Peyer's patch (tissue), 4 donors: ENCODE measurements at regions not wholly inside any gene's neighbourhood (a gene's known extent, or its start where the extent isn't known, plus 50 kb on each side); places are given as distances from the start of the nearest gene placed in this dataset.

ENCODE experiments used
- DNase-seq, 3 donors: peaks; one replicate each; pipeline ENCODE4 v3.0.0-alpha.2; 2017 to 2019
- H3K27ac ChIP-seq, 4 donors: fragments of 200-600 bp; sonication (generic); one replicate each; pipeline ENCODE4 v1.5.1; 2016 to 2019
- H3K27me3 ChIP-seq, 2 donors: fragments of 200-600 bp; sonication (generic); one replicate each; pipeline ENCODE4 v1.5.1; 2019
- H3K36me3 ChIP-seq, 3 donors: fragments of 200-600 bp; sonication (generic); one replicate each; pipeline ENCODE4 v1.5.1; 2016 to 2019
- H3K4me1 ChIP-seq, 4 donors: fragments of 200-600 bp; sonication (generic); one replicate each; pipeline ENCODE4 v1.5.1; 2016 to 2019
- H3K4me3 ChIP-seq, 4 donors: fragments of 200-600 bp; sonication (generic); 1 replicate in 3 of 4; 2 replicates in 1 of 4; pipeline ENCODE4 v1.5.1; 2016 to 2019; ENCODE audit warnings: mild to moderate bottlenecking in 1 of 4
- H3K9me3 ChIP-seq, 4 donors: fragments of 200-600 bp; sonication (generic); one replicate each; pipeline ENCODE4 v1.5.1; 2016 to 2019; ENCODE audit warnings: mild to moderate bottlenecking in 1 of 4
- POLR2A ChIP-seq, 2 donors: fragments of 450-650 bp; IDR thresholded peaks; one replicate each; pipeline ENCODE4 v1.5.1; 2017; ENCODE audit warnings: antibody characterized with exemption in 2 of 2, mild to moderate bottlenecking in 2 of 2, moderate library complexity in 2 of 2
- TF ChIP-seq, protein P1 (sequence below), 6 experiments: fragments of 450-650 bp in 4 of 6; fragments of 200-600 bp in 2 of 6; sonication (generic) in 1 of 6; IDR thresholded peaks; one replicate each; pipeline ENCODE4 v1.5.1; 2017 to 2019; ENCODE audit warnings: antibody characterized with exemption in 6 of 6, mild to moderate bottlenecking in 3 of 6, moderate library complexity in 1 of 6

DNA sequence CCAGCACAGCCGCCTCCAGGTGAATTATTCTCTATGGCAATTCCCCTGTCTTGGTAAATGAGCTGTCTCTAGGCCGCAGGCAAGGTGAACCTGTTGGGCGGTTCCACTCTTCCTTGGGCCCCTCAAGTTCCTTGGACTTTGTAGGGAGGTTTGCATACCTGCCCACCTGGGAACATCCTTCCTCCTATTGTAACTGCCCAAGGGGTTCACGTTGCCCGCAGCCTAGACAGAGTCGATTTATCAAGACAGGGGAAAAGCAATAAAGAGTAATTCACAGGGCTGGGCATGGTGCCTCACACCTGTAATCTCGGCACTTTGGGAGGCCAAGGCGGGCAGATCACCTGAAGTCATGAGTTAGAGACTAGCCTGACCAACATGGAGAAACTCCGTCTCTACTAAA, 122.5 kb downstream of the KCNJ18 start:
- no peaks in the 10 kb centered on the region for H3K4me1 ChIP-seq
- H3K36me3 ChIP-seq: no peaks in the 10 kb centered on the region
- TF ChIP-seq, protein P1, sequence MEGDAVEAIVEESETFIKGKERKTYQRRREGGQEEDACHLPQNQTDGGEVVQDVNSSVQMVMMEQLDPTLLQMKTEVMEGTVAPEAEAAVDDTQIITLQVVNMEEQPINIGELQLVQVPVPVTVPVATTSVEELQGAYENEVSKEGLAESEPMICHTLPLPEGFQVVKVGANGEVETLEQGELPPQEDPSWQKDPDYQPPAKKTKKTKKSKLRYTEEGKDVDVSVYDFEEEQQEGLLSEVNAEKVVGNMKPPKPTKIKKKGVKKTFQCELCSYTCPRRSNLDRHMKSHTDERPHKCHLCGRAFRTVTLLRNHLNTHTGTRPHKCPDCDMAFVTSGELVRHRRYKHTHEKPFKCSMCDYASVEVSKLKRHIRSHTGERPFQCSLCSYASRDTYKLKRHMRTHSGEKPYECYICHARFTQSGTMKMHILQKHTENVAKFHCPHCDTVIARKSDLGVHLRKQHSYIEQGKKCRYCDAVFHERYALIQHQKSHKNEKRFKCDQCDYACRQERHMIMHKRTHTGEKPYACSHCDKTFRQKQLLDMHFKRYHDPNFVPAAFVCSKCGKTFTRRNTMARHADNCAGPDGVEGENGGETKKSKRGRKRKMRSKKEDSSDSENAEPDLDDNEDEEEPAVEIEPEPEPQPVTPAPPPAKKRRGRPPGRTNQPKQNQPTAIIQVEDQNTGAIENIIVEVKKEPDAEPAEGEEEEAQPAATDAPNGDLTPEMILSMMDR (IDR thresholded peaks at IDR 0.05): no peak
- TF ChIP-seq POLR2A (IDR thresholded peaks at IDR 0.05): no peak
- H3K9me3 ChIP-seq: no peaks in the 10 kb centered on the region
- H3K4me3 ChIP-seq: no peak overlapping the region
- no peak overlapping the region for H3K27ac ChIP-seq
- peak in 2 of 3 donors; percentile 15 to 41 for DNase-seq
- H3K27me3 ChIP-seq: no peaks in the 10 kb centered on the region

DNA sequence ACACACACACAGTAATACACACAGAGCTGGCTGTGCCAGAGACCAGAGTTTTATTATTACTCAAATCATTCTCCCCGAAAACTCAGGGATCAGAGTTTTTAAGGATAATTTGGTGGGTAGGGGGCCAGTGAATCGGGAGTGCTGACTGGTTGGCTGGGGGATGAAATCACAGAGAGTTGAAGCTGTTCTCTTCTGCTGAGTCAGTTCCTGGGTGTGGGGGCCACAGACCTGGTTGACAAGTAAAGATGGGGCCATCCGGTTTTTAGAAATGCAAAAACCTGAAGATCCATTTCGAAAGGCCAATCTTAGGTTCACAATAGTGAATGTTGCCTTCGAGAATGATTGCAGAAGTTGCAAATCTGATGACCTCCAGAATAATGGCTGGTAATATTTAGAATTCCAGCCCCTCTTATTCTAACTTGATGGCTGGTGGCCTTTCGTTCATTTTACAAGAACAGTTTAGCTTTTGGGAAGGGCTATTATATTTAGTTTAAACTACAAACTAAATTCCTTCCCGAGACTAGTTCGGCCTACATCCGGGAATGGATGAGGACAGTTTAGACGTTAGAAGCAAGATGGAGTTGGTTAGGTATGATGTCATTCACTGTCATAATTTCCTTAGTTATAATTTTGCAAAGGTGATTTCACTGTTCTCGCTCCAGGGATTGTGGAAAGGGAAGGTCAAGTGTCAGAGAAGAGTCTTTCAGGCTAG, 123.2 kb downstream of the KCNJ18 start:
- no peak for TF ChIP-seq POLR2A (IDR thresholded peaks at IDR 0.05)
- TF ChIP-seq, protein P1 (IDR thresholded peaks at IDR 0.05): no peak
- no peak overlapping the region for H3K27ac ChIP-seq
- DNase-seq: no peak

DNA sequence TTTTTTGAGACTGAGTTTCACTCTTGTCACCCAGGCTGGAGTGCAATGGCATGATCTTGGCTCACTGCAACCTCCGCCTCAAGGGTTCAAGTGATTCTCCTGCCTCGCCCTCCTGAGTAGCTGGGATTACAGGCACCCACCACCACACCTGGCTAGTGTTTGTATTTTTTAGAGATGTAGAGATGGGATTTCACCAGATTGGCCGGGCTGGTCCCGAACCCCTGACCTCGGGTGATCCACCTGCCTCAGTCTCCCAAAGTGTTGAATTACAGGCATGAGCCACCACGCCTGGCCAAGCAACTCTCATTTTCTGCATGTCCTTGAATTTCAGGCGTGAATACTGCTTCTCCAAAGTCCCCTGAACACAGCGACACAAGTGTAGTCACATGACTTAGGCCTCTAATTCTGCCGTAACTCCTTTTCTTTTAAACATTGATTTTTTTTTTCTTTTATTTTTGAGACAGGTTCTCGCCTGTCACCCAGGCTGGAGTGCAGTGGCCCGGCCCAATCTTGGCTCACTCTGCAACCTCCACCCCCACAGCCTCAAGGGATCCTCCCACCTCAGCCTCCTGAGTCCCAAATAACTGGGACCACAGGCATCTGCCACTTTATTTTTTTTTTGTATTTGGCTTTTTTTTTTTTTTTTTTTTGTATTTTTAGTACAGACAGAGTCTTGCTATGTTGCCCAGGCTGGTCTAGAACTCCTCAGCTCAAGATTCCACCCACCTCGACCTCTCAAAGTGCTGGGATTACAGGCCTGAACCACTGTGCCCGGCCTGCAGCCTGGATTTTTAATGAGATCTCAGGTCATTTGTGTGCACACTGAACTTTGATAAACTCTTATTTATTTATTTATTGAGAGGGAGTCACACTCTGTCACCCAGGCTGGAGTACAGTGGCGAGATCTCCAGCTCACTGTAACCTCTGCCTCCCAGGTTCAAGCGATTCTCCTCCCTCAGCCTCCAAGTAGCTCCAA, 124.6 kb downstream of the KCNJ18 start:
- DNase-seq: peak in 1 of 3 donors; percentile 41
- no peaks in the 10 kb centered on the region for H3K36me3 ChIP-seq
- no peak overlapping the region for H3K27ac ChIP-seq
- no peaks in the 10 kb centered on the region for H3K4me1 ChIP-seq
- H3K9me3 ChIP-seq: no peaks in the 10 kb centered on the region
- H3K4me3 ChIP-seq: no peak overlapping the region
- no peaks in the 10 kb centered on the region for H3K27me3 ChIP-seq
- TF ChIP-seq, protein P1 (IDR thresholded peaks at IDR 0.05): no peak
- no peak for TF ChIP-seq POLR2A (IDR thresholded peaks at IDR 0.05)

More for the DNA sequence above, 123.2 kb downstream of the KCNJ18 start:
- H3K4me1 ChIP-seq: no peaks in the 10 kb centered on the region
- no peaks in the 10 kb centered on the region for H3K36me3 ChIP-seq
- no peaks in the 10 kb centered on the region for H3K27me3 ChIP-seq
- H3K4me3 ChIP-seq: no peak overlapping the region
- H3K9me3 ChIP-seq: no peaks in the 10 kb centered on the region

DNA sequence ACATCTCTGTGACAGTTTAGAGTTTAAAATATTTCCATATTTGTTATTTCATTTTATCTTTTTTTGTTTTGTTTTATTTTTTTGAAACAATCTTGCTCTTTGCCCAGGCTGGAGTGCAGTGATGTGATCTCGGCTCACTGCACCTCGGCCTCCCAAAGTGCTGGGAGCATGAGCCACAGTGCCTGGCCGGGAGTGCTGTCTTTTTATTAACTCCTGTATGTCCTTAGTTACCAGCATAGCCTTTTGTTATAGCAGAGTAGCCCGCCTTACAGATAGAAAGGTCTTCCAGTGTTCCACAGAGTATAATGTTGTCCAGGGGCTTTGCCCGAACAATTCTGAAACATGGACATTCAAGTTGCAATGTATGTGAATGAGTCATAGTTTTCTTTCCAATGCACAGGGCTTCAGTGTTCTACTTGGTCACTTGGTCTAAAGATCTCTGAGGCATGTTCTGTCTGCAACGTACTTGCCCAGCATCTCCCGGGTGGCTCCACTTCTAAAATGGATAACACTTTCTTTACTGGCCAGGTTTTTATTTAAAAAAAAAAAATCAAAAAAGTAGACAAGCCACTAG, 125.6 kb downstream of the KCNJ18 start:
- no peak for DNase-seq
- Histone ChIP-seq H3K27me3 (no peaks in the 10 kb centered on the region), H3K27ac (no peak overlapping the region), H3K36me3 (no peaks in the 10 kb centered on the region), H3K9me3 (no peaks in the 10 kb centered on the region), H3K4me3 (no peak overlapping the region), H3K4me1 (no peaks in the 10 kb centered on the region)
- no peak for TF ChIP-seq POLR2A (IDR thresholded peaks at IDR 0.05)
- TF ChIP-seq, protein P1 (IDR thresholded peaks at IDR 0.05): no peak

DNA sequence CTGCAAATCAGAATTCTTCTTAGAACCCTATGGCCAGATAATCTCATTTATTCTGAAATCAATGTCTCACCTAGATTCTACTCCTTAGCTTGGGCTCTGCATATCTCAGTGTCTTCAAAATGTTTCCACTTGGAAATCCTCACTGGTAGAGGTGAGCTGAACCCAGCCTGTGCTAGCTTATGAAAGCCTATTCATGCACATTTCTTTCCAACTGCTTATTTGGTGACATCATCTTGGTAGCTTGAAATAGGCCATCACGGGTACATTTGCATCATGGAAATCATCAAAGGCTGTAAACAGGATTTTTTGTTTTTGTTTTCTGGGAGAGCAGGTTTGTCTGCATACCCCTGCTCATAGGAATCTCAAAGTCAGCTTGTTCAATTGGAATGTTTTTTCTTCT, 130.8 kb downstream of the KCNJ18 start:
- no peak for DNase-seq
- Histone ChIP-seq H3K36me3 (no peaks in the 10 kb centered on the region), H3K27ac (no peak overlapping the region), H3K9me3 (no peaks in the 10 kb centered on the region), H3K4me1 (no peaks in the 10 kb centered on the region), H3K4me3 (no peak overlapping the region), H3K27me3 (peaks cover 0 to 5% of the 10 kb centered on the region in 2 donors)
- TF ChIP-seq POLR2A (IDR thresholded peaks at IDR 0.05): no peak
- TF ChIP-seq, protein P1 (IDR thresholded peaks at IDR 0.05): no peak
